Hepatic stellate cell (primary cell): ENCODE measurements at regions not wholly inside any gene's neighbourhood (a gene's known extent, or its start where the extent isn't known, plus 50 kb on each side); places are given as distances from the start of the nearest gene placed in this dataset.
"Not testable (repeated sequence)": the region's sequence is repeated elsewhere in the genome, so short reads cannot be mapped to it uniquely, and the experiment has no call there.

ENCODE experiments used
- DNase-seq: peaks from one replicate; pipeline ENCODE4 v3.0.0; 2011; ENCODE audit warnings: low spot score

GRCh38 chr6:71724456-71725125 is 161.8 kb upstream of the RIMS1 start:
- DNase-seq, result no peak

DNA sequence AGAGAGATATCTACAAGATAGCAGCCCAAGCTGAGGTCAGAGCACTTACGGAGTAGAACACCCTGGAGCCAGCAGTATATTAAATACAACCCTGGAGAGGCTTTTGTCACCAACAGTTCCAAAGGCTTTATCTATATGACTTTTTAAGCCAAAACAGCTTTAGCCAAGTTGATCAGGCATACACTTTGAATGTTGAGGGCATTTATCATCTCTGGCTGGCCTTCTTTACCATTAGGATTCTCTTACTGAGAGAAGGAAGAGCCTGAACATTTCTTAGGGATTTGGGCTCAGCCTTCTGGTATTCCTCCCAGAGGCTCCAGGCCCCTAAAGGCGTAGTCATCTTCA is 161.3 kb upstream of the RIMS1 start:
- DNase-seq, result no peak

- DNase-seq, result no peak
These were observed 160.2 kb upstream of the RIMS1 start for GRCh38 chr6:71726121-71726520.

GRCh38 chr6:71727632-71728294 is 158.6 kb upstream of the RIMS1 start:
- DNase-seq, result no peak

DNA sequence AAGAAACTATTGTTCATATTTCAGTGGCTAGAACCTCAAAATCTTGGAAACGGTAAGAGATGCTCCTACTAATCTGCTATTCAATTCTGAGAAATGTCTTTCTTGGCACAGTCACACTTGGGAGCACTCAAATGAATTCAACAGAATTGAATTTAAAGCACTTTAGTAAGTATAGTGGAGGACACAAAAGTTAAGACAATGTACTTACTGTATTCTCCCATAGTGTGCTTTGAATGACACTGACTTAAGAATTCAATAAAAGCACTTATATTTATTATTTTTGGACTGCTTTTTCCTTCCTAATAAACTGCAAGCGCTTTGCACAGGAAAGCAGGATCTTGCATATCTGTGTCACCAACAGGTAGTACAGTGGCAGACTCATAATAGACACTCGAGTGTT is 156.1 kb upstream of the RIMS1 start:
- DNase-seq, result no peak

- peak; percentile 1 for DNase-seq
These were observed 152.1 kb upstream of the RIMS1 start for GRCh38 chr6:71733970-71734899.

DNA sequence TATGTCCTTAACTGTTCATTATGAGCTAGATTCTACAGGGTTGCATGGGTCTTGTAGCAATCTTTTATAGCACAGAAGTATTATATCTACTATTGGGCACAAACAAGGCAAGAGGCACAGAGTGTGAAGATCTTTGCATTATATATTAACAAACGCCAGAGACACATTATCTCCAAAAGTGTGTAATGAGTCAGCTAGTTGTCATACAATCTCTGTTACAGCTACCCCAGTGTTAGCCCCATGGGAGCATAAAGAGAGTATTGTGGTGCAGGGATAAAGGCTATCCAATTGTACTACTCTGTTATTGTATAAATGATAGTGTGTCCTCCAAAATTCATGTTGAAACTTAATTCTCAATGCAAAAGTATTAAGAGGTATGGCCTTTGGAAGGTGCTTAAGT is 148.4 kb upstream of the RIMS1 start:
- DNase-seq, result no peak

- DNase-seq, result no peak
These were observed 140.8 kb upstream of the RIMS1 start for GRCh38 chr6:71745525-71745924.

GRCh38 chr6:71766146-71766760 is 120.1 kb upstream of the RIMS1 start:
- no peak for DNase-seq

DNA sequence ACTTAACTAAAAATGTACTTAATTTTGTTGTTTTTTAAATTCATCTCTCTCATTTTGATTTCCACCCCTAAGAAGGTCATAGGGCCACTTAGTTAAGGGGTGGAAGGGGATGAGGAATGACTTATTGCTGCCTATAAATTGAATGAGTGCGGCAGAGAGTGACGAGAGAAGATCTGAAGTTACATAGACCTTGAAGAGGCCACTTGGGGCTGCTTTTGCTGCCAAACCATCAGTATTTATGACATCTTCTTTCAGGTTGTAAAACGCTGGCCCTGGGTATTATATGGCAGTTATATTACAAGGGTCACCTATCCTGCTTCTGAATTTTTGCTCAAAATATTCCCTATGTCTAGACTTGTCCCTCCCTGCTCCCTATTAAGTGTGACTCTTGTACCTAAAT is 119.6 kb upstream of the RIMS1 start:
- no peak for DNase-seq

- DNase-seq, result no peak
These were observed 118.0 kb upstream of the RIMS1 start for GRCh38 chr6:71768356-71768755.

DNA sequence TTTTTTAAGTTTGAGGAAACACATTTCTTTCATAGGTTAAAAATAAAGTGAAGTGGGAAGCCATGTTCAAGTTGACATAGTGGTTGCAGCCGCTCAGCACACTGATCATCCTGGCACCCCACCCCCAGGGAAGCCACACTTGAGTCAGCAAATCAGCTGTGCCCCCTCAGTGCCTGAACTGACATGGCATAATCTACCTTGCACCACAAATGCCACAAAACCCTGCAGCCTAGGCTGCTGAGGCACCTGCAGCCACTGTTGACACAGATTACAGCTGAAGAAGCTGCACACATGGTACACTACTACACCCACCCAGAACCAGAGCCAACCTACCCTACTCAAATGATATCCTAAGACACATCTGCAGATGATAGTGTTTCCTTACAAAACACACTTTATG is 77.5 kb upstream of the RIMS1 start:
- no peak for DNase-seq

DNA sequence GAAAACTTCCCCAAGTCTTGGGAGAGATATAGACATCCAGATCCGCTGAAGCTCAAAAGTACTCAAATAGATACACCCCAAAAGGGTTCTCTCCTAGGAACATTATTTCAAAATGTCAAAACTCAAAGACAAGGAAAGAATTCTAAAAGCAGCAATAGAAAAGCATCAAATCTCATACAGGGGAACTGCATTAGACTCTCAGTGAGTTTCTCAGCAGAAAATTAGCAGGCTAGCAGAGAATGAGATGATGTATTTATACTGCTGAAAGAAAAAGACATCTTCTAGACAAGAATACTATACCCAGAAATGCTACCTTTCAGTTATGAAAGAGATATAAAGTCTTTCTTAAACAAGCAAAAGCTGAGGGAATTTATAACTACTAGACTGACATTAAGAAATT is 75.5 kb upstream of the RIMS1 start:
- DNase-seq, result no peak

DNA sequence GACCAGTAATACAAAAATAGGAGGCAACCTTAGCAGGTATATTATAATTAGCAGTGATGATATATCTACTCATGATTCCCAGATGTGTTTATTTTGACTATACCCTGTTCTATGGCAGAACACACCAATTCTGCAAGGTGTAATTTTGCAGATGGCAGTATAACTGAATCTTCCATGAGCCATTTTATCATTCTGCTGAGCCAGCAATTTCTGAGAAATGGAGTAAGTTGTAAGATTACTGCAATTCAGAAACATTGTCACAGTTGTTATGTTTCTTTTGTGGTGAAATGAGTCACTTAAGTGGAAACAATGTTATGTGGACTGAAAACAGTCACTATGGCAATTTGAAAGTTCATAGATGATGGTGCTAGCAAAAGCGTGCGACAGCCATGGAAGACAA is 63.7 kb upstream of the RIMS1 start:
- no peak for DNase-seq

- DNase-seq, result not testable (repeated sequence)
These were observed 54.1 kb upstream of the RIMS1 start for GRCh38 chr6:71832110-71832764.
